ENCODE measurements at regions not wholly inside any gene's neighbourhood (a gene's known extent, or its start where the extent isn't known, plus 50 kb on each side); places are given as distances from the start of the nearest gene placed in this dataset.

GRCh38 chr22:35197886-35198285 lies 59.4 kb upstream of the HMGXB4 start:
- TF ChIP-seq, protein P1, sequence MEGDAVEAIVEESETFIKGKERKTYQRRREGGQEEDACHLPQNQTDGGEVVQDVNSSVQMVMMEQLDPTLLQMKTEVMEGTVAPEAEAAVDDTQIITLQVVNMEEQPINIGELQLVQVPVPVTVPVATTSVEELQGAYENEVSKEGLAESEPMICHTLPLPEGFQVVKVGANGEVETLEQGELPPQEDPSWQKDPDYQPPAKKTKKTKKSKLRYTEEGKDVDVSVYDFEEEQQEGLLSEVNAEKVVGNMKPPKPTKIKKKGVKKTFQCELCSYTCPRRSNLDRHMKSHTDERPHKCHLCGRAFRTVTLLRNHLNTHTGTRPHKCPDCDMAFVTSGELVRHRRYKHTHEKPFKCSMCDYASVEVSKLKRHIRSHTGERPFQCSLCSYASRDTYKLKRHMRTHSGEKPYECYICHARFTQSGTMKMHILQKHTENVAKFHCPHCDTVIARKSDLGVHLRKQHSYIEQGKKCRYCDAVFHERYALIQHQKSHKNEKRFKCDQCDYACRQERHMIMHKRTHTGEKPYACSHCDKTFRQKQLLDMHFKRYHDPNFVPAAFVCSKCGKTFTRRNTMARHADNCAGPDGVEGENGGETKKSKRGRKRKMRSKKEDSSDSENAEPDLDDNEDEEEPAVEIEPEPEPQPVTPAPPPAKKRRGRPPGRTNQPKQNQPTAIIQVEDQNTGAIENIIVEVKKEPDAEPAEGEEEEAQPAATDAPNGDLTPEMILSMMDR (IDR thresholded peaks at IDR 0.05; ENCODE audit: low read depth, low read length, missing control alignments), result no peak
- Histone ChIP-seq H3K27me3 (replicated peaks) (no peaks in the 10 kb centered on the region), H3K4me3 (ENCODE audit: low read depth, low read length) (no peak overlapping the region), H3K36me3 (replicated peaks) (no peaks in the 10 kb centered on the region), H3K27ac (no peak overlapping the region)
- in situ Hi-C loops (cut with HindIII; ENCODE audit: low pct_ligation_motif_present, low sequenced_read_pairs), result no loop called here
- no peak for DNase-seq

DNA sequence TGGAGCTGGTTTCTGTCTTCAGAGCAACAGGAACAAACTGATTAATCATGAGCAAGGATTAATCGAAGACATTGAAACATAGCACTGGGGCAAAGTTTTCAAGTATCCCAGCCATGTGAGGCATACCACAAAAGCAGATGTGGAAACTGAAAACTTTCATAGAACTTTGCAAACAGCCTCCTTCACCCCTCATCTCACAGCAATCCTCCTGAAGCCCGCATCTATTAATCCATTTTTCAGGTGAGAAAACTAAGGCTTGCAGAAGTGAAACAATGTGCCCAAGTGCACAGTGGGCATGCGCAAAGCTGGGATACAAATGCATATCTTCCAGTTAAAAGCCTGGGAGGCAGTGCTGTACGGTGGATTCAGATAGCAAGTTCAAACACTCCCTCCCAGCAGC lies 58.6 kb upstream of the HMGXB4 start:
- Histone ChIP-seq H3K27me3 (replicated peaks) (no peaks in the 10 kb centered on the region), H3K4me3 (ENCODE audit: low read depth, low read length) (no peak overlapping the region), H3K36me3 (replicated peaks) (no peaks in the 10 kb centered on the region), H3K27ac (no peak overlapping the region)
- TF ChIP-seq, protein P1 (IDR thresholded peaks at IDR 0.05; ENCODE audit: low read depth, low read length, missing control alignments), result no peak
- in situ Hi-C loops (cut with HindIII; ENCODE audit: low pct_ligation_motif_present, low sequenced_read_pairs), result no loop called here
- no peak for DNase-seq

DNA sequence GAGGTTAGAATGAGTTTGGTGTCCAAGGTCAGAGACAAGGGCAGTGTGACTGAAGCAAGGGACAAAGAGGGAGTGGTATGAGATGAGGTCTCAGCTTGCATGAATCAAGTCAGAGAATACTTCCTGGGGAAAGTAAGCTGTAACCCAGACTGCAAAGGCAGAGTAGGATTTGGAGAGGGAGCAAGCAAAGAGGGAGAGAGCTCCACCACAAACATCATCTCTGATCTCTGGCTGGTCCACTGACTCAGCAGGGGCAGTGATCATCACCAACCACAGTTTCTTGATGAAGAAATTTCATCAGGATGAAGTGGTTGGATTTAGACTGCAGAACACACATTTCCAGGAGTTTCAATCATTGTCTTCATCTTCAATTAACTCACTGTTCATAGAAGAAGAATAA lies 54.9 kb upstream of the HMGXB4 start:
- TF ChIP-seq, protein P1 (IDR thresholded peaks at IDR 0.05; ENCODE audit: low read depth, low read length, missing control alignments), result no peak
- no peak for DNase-seq
- H3K27ac ChIP-seq, result no peak overlapping the region
- no peaks in the 10 kb centered on the region for H3K36me3 ChIP-seq (replicated peaks)
- no peaks in the 10 kb centered on the region for H3K27me3 ChIP-seq (replicated peaks)
- H3K4me3 ChIP-seq (ENCODE audit: low read depth, low read length), result no peak overlapping the region
- in situ Hi-C loops (cut with HindIII; ENCODE audit: low pct_ligation_motif_present, low sequenced_read_pairs), result no loop called here

DNA sequence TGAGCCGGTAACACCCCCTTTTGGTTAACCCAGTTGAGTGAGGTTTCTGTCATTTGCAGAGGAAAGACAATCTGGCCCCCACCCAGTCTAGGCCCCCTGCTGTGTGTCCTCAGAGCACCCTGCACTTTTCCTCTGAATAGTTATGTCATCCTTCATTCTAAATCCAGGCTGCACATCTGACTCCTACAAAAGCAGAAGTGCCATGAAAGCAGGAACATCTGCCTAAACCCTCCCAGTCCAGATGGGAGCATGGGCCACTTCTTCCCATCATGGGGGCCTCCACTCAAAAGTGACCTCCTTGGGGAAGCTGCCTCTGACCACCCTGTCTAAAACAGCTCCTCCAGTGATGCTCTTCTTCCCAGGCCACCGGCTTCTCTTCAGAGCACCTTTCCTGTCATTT lies 53.7 kb upstream of the HMGXB4 start:
- no peak overlapping the region for H3K27ac ChIP-seq
- no peaks in the 10 kb centered on the region for H3K36me3 ChIP-seq (replicated peaks)
- no peak overlapping the region for H3K4me3 ChIP-seq (ENCODE audit: low read depth, low read length)
- TF ChIP-seq, protein P1 (IDR thresholded peaks at IDR 0.05; ENCODE audit: low read depth, low read length, missing control alignments), result no peak
- H3K27me3 ChIP-seq (replicated peaks), result no peaks in the 10 kb centered on the region
- DNase-seq, result no peak
- in situ Hi-C loops (cut with HindIII; ENCODE audit: low pct_ligation_motif_present, low sequenced_read_pairs), result no loop called here

GRCh38 chr22:35204807-35205775 lies 52.2 kb upstream of the HMGXB4 start:
- in situ Hi-C loops (cut with HindIII; ENCODE audit: low pct_ligation_motif_present, low sequenced_read_pairs), result no loop called here
- Histone ChIP-seq H3K36me3 (replicated peaks) (no peaks in the 10 kb centered on the region), H3K27ac (no peak overlapping the region)

More at GRCh38 chr22:35204807-35205775, 52.2 kb upstream of the HMGXB4 start:
- TF ChIP-seq, protein P1 (IDR thresholded peaks at IDR 0.05; ENCODE audit: low read depth, low read length, missing control alignments), result no peak
- DNase-seq, result no peak
- H3K4me3 ChIP-seq (ENCODE audit: low read depth, low read length), result no peak overlapping the region
- H3K27me3 ChIP-seq (replicated peaks), result no peaks in the 10 kb centered on the region

Measured in brain microvascular endothelial cell (primary cell).